PC-3 (cell line): ENCODE measurements at regions not wholly inside any gene's neighbourhood (a gene's known extent, or its start where the extent isn't known, plus 50 kb on each side); places are given as distances from the start of the nearest gene placed in this dataset.

ENCODE experiments used
- ATAC-seq: fragments of 200-7000 bp; cut with Tn5 transposase; 2 replicates; pipeline ENCODE4 v1.9.1; 2020; ENCODE audit warnings: mild to moderate bottlenecking, moderate library complexity
- BruUV-seq: library from RNA; stranded (reverse); fragments of 400-500 nt; replicated peaks from 2 replicates; lab custom pipeline; 2021; lab: Mats Ljungman, UMichigan
- CTCF ChIA-PET: fragments of 300-600 bp; sonication (Branson Sonifier 250); formaldehyde crosslinking; loops from one replicate; lab custom pipeline; 2022; ENCODE audit warnings: antibody characterized with exemption; lab: Charles Lee
- POLR2A ChIA-PET: fragments of 300-600 bp; sonication (Branson Sonifier 250); formaldehyde crosslinking; loops from one replicate; lab custom pipeline; 2022; ENCODE audit warnings: antibody characterized with exemption; ENCODE audit not compliant: unreplicated experiment; lab: Charles Lee
- DNase-seq: peaks from one replicate; pipeline ENCODE4 v3.0.0-alpha.2; 2015
- H2AFZ ChIP-seq: fragments of 300-600 bp; sonication (generic); 2 replicates; pipeline ENCODE4 v1.6.0; 2016; ENCODE audit warnings: antibody characterized with exemption, low read length
- H3F3A ChIP-seq: fragments of 300-600 bp; sonication (generic); one replicate; pipeline ENCODE4 v1.6.0; 2017; ENCODE audit warnings: antibody characterized with exemption, low read length, control low read depth, mild to moderate bottlenecking; ENCODE audit not compliant: unreplicated experiment
- H3K27ac ChIP-seq: fragments of 300-600 bp; sonication (generic); 2 replicates; pipeline ENCODE4 v1.5.1; 2016; ENCODE audit warnings: mild to moderate bottlenecking, low read length
- H3K27me3 ChIP-seq: fragments of 300-600 bp; sonication (generic); 2 replicates; pipeline ENCODE4 v1.6.1; 2016; ENCODE audit warnings: low read length, mixed read lengths
- H3K36me3 ChIP-seq: fragments of 300-600 bp; sonication (generic); 2 replicates; pipeline ENCODE4 v1.6.1; 2016; ENCODE audit warnings: low read depth, mixed run types, low read length, mixed read lengths
- H3K4me1 ChIP-seq: fragments of 300-600 bp; sonication (generic); 2 replicates; pipeline ENCODE4 v1.5.1; 2016; ENCODE audit warnings: low read length; ENCODE audit not compliant: insufficient read depth
- H3K4me2 ChIP-seq: fragments of 300-600 bp; sonication (generic); 2 replicates; pipeline ENCODE4 v1.6.0; 2016; ENCODE audit warnings: low read length
- H3K4me3 ChIP-seq: fragments of 300-600 bp; sonication (generic); 2 replicates; pipeline ENCODE4 v1.5.1; 2016; ENCODE audit warnings: mild to moderate bottlenecking, low read length, mixed read lengths
- H3K79me2 ChIP-seq: fragments of 300-600 bp; sonication (generic); 2 replicates; pipeline ENCODE4 v1.6.1; 2017; ENCODE audit warnings: low read length, mixed read lengths
- H3K9ac ChIP-seq: fragments of 300-600 bp; sonication (generic); 2 replicates; pipeline ENCODE4 v1.6.0; 2016; ENCODE audit warnings: mild to moderate bottlenecking, low read length
- H3K9me2 ChIP-seq: fragments of 300-600 bp; sonication (generic); replicated peaks from 2 replicates; pipeline ENCODE4 v1.6.1; 2016; ENCODE audit warnings: mixed run types, low read length, mixed read lengths
- H3K9me3 ChIP-seq: fragments of 300-600 bp; sonication (generic); 2 replicates; pipeline ENCODE4 v1.6.1; 2016; ENCODE audit warnings: low read length, mixed read lengths
- H4K20me1 ChIP-seq: fragments of 300-600 bp; sonication (generic); 2 replicates; pipeline ENCODE4 v1.6.1; 2016; ENCODE audit warnings: low read length, mixed read lengths
- EZH2 ChIP-seq: fragments of 300-600 bp; sonication (generic); IDR thresholded peaks from one replicate; pipeline ENCODE4 v1.6.1; 2017; ENCODE audit warnings: antibody characterized with exemption, mild to moderate bottlenecking, low read length; ENCODE audit not compliant: unreplicated experiment
- EZH2phosphoT487 ChIP-seq: fragments of 300-600 bp; sonication (generic); IDR thresholded peaks from 2 replicates; pipeline ENCODE4 v1.6.1; 2018; ENCODE audit warnings: mild to moderate bottlenecking, antibody characterized with exemption, low read length, borderline replicate concordance
- intact Hi-C: fragments of 100-400 bp; cut with micrococcal nuclease; formaldehyde crosslinking; loops from 2 replicates; pipeline ENCODE4 v1.9.0; 2023
- TF ChIP-seq, protein P1 (sequence below): fragments of 300-600 bp; sonication (generic); conservative IDR thresholded peaks from 2 replicates; pipeline ENCODE4 v1.5.1; 2017; ENCODE audit warnings: antibody characterized with exemption, low read depth, mild to moderate bottlenecking, low read length

DNA sequence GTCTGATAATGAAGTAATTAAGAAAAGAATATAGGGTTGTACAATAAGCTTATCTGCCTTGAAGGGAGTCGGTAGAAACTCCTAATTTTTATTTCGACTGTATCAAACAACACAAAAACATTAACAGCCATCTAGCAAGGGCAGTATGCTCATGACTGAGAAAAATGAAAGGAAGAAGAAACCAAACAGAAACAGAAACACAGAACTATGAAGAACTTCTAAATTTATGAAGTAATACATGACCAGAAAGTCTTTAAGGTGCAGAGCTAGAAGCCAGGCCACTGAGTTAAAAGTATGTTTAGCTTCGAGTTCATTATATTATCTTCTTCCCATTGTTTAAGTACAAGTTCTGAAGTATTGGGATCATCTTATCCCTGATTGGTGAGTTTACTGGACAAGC lies 367.3 kb upstream of the C9orf72 start:
- Histone ChIP-seq H3K9me2 (no peaks in the 10 kb centered on the region), H4K20me1 (no peaks in the 10 kb centered on the region), H3K4me2 (no peak overlapping the region), H3F3A (no peaks in the 10 kb centered on the region), H3K79me2 (no peaks in the 10 kb centered on the region), H3K4me1 (no peaks in the 10 kb centered on the region), H3K27ac (no peak overlapping the region), H2AFZ (no peak overlapping the region), H3K27me3 (peaks cover 3% of the 10 kb centered on the region; the same call in 1 of the 2 replicates), H3K36me3 (no peaks in the 10 kb centered on the region), H3K9me3 (no peaks in the 10 kb centered on the region), H3K9ac (no peak overlapping the region), H3K4me3 (no peak overlapping the region)
- TF ChIP-seq EZH2 (no peak), EZH2phosphoT487 (no peak)
- TF ChIP-seq, protein P1, sequence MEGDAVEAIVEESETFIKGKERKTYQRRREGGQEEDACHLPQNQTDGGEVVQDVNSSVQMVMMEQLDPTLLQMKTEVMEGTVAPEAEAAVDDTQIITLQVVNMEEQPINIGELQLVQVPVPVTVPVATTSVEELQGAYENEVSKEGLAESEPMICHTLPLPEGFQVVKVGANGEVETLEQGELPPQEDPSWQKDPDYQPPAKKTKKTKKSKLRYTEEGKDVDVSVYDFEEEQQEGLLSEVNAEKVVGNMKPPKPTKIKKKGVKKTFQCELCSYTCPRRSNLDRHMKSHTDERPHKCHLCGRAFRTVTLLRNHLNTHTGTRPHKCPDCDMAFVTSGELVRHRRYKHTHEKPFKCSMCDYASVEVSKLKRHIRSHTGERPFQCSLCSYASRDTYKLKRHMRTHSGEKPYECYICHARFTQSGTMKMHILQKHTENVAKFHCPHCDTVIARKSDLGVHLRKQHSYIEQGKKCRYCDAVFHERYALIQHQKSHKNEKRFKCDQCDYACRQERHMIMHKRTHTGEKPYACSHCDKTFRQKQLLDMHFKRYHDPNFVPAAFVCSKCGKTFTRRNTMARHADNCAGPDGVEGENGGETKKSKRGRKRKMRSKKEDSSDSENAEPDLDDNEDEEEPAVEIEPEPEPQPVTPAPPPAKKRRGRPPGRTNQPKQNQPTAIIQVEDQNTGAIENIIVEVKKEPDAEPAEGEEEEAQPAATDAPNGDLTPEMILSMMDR, result no peak
- ChIA-PET CTCF (no interaction called here), POLR2A (no interaction called here)
- ATAC-seq (no peak), DNase-seq (no peak)
- intact Hi-C loops, result no loop called here
- no TSS peak for BruUV-seq

DNA sequence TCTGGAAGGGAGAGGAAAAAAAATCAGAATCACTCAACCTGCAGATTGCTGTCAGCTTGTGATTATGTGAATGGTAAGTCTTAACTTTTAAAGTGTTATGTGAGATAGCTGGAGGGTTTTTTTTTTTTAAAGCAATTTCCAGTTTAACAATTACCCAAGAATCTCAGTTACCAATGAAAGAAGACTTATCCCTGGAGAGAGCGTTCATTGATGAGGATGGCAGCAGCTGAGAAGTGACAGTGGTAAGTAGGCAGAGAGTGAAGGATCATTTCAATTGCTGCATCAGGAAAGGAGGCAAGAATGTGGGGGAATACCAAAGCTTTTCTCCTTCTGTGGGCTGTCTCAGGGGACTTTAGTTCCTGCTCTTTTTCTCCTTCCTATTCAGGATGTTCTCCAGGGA lies 370.2 kb upstream of the C9orf72 start:
- DNase-seq (no peak), ATAC-seq (no peak)
- H3K9me2 ChIP-seq, result no peaks in the 10 kb centered on the region
- no peaks in the 10 kb centered on the region for H3K4me1 ChIP-seq
- no peak overlapping the region for H3K4me3 ChIP-seq
- H3F3A ChIP-seq, result no peaks in the 10 kb centered on the region
- no TSS peak for BruUV-seq
- no peaks in the 10 kb centered on the region for H3K9me3 ChIP-seq
- no peak overlapping the region for H3K9ac ChIP-seq
- TF ChIP-seq EZH2 (no peak), EZH2phosphoT487 (no peak)
- TF ChIP-seq, protein P1, result no peak
- no peaks in the 10 kb centered on the region for H3K36me3 ChIP-seq
- no peak overlapping the region for H2AFZ ChIP-seq
- peaks cover 4% of the 10 kb centered on the region; the same call in 1 of the 2 replicates for H3K27me3 ChIP-seq
- H4K20me1 ChIP-seq, result no peaks in the 10 kb centered on the region
- no peak overlapping the region for H3K4me2 ChIP-seq
- intact Hi-C loops, result no loop called here
- H3K79me2 ChIP-seq, result no peaks in the 10 kb centered on the region
- POLR2A ChIA-PET, result no interaction called here
- H3K27ac ChIP-seq, result no peak overlapping the region
- CTCF ChIA-PET, result no interaction called here

DNA sequence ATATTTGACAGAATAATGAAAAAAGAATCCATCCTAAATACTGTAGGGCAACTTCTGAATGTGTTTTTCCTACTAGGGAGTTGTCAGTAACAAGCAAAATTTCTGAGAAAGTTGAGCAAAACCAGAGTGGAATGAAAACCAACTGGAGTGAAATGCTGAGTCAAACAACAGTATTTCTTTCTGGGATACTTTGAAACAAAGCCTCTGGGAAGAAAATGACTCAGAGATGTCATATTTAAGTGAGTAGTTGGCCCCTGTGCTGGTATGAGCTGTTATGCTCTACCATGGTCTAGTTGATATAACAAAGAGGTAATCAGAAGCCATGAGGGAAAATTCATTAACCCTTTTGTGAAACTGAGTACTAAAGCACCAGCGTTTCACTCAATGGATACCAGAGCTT lies 372.1 kb upstream of the C9orf72 start:
- ChIA-PET POLR2A (no interaction called here), CTCF (no interaction called here)
- DNase-seq (peak; percentile 3), ATAC-seq (no peak)
- TF ChIP-seq EZH2 (no peak), EZH2phosphoT487 (no peak)
- TF ChIP-seq, protein P1, result no peak
- Histone ChIP-seq H3K4me1 (no peaks in the 10 kb centered on the region), H3K36me3 (no peaks in the 10 kb centered on the region), H3K79me2 (no peaks in the 10 kb centered on the region), H3K27ac (no peak overlapping the region), H3K4me3 (no peak overlapping the region), H3K27me3 (peaks cover 10% of the 10 kb centered on the region; the same call in 1 of the 2 replicates), H3K9me3 (no peaks in the 10 kb centered on the region), H2AFZ (no peak overlapping the region), H4K20me1 (no peaks in the 10 kb centered on the region), H3K9ac (no peak overlapping the region), H3F3A (no peaks in the 10 kb centered on the region), H3K4me2 (no peak overlapping the region), H3K9me2 (no peaks in the 10 kb centered on the region)
- BruUV-seq, result no TSS peak
- intact Hi-C loops, result no loop called here
